Ovary (tissue), 3 donors: ENCODE measurements at regions not wholly inside any gene's neighbourhood (a gene's known extent, or its start where the extent isn't known, plus 50 kb on each side); places are given as distances from the start of the nearest gene placed in this dataset.

Experiments used
- CTCF ChIP-seq, 3 donors: fragments of 450-650 bp in 2 of 3; fragments of 200-600 bp in 1 of 3; IDR thresholded peaks; one replicate each; pipeline versions ENCODE4 v1.5.1 to v1.8.0; 2016 to 2022; ENCODE audit warnings: antibody characterized with exemption in 3 of 3, mild to moderate bottlenecking in 1 of 3
- EP300 ChIP-seq: sonication (generic); formaldehyde crosslinking; IDR thresholded peaks from one replicate; pipeline ENCODE4 v1.6.1; 2017; ENCODE audit warnings: antibody characterized with exemption
- donor health status: DM: no; HTN: no; CAD: no.

DNA sequence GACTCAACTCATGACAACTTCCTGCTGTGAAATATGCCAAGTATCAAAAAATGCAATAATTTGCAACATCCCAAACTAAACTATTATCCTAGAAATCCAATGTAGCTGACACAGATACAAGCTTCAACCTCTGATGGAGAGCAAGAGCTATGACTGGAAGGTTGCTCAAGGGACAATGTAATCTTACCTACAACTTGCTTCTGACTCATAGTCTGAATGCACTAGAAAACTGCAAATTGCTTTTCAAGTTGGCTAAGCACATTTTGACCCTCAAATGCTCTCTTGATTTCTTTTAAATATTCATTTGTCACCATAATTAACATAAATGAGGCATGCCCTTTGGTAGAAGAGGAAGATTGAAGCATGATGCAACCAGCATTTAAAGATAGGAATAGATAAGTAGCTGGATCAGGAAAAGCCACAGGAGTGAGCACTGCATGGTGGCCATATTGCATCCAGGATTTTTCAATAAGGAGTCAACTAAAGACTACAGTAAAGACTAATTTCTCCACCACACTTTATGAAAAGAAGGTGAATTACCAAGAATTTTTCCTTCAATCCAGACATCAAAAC lies 630.8 kb upstream of the GBE1 start:
- TF ChIP-seq EP300: no peak
- TF ChIP-seq CTCF (IDR thresholded peaks at IDR 0.05): no peak
